ENCODE measurements at regions not wholly inside any gene's neighbourhood (a gene's known extent, or its start where the extent isn't known, plus 50 kb on each side); places are given as distances from the start of the nearest gene placed in this dataset.

DNA sequence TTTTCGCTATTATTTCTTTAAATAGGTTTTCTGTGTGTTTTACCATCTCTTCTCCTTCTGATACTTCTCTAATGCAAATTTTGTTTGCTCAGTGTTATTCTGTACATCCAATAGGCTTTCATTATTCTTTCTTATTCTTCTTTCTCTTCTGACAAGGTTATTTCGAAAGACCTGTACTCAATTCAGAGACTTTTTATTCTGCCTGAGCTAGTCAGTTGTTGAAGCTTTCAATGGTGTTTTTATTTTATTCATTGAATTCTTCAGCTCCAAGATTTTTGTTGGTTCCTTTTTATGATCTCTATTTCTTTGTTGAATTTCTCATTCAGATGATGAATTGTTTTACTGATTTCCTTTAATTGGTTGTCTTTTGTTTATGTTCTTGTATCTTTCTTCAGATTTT lies 706.2 kb downstream of the NR2F1-AS1 start:
- Histone ChIP-seq H4K20me1 (ENCODE audit: insufficient read depth, low read length) (no peaks in the 10 kb centered on the region), H2AFZ (ENCODE audit: low read length) (no peak overlapping the region), H3K4me1 (ENCODE audit: insufficient read depth, low read length, poor library complexity, severe bottlenecking) (no peaks in the 10 kb centered on the region), H3K4me3 (ENCODE audit: low read depth, low read length, poor library complexity, severe bottlenecking) (no peak overlapping the region), H3K79me2 (ENCODE audit: insufficient read depth, low read depth, low read length) (no peaks in the 10 kb centered on the region), H3K27ac (ENCODE audit: low read depth, low read length, poor library complexity, severe bottlenecking) (no peak overlapping the region), H3K4me2 (ENCODE audit: low read length) (no peak overlapping the region), H3K36me3 (ENCODE audit: insufficient read depth, low read length) (no peaks in the 10 kb centered on the region), H3K9me2 (ENCODE audit: insufficient read depth, low read length) (no peaks in the 10 kb centered on the region), H3K9me3 (ENCODE audit: low read length) (0 out of 2 replicates have a peak, but pooled peaks cover 6% of the 10 kb centered on the region)
- intact Hi-C loops (cut with micrococcal nuclease; ENCODE audit: unreplicated experiment) = no loop called here
- no peak for DNase-seq (ENCODE audit: low spot score)
- no TSS peak for BruUV-seq (replicated peaks)
- POLR2A ChIA-PET = interaction anchor here (0.6 to 1.3 kb wide), 2 partner anchors 60 to 1958 kb away, joined by 3 read pairs; no protein-coding TSS in a partner anchor
- TF ChIP-seq, protein P1, sequence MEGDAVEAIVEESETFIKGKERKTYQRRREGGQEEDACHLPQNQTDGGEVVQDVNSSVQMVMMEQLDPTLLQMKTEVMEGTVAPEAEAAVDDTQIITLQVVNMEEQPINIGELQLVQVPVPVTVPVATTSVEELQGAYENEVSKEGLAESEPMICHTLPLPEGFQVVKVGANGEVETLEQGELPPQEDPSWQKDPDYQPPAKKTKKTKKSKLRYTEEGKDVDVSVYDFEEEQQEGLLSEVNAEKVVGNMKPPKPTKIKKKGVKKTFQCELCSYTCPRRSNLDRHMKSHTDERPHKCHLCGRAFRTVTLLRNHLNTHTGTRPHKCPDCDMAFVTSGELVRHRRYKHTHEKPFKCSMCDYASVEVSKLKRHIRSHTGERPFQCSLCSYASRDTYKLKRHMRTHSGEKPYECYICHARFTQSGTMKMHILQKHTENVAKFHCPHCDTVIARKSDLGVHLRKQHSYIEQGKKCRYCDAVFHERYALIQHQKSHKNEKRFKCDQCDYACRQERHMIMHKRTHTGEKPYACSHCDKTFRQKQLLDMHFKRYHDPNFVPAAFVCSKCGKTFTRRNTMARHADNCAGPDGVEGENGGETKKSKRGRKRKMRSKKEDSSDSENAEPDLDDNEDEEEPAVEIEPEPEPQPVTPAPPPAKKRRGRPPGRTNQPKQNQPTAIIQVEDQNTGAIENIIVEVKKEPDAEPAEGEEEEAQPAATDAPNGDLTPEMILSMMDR (conservative IDR thresholded peaks at IDR 0.05; ENCODE audit: low read length) = no peak
- TF ChIP-seq EZH2phosphoT487 (IDR thresholded peaks at IDR 0.05; ENCODE audit: borderline replicate concordance, low read depth, low read length) = no peak
- CTCF ChIA-PET (ENCODE audit: unreplicated experiment) = no interaction called here

DNA sequence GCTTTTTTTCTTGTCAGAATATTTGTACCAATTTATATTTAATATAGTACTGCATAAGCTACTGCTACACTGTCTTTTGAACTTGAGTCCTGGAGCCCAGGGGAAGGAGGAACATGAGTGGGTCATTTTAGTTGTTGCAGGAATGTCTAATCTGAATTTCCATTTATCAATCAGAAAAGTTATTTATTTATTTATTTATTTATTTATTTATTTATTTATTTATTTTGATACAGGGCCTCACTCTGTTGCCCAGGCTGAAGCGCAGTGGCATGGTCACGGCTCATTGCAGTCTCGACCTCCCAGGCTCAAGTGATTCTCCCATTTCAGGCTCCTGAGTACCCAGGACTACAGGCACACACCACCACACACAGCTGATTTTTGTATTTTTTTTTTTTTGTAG lies 712.6 kb downstream of the NR2F1-AS1 start:
- H3K4me2 ChIP-seq (ENCODE audit: low read length) = no peak overlapping the region
- no peaks in the 10 kb centered on the region for H3K4me1 ChIP-seq (ENCODE audit: insufficient read depth, low read length, poor library complexity, severe bottlenecking)
- no peak overlapping the region for H3K4me3 ChIP-seq (ENCODE audit: low read depth, low read length, poor library complexity, severe bottlenecking)
- TF ChIP-seq, protein P1 (conservative IDR thresholded peaks at IDR 0.05; ENCODE audit: low read length) = no peak
- H4K20me1 ChIP-seq (ENCODE audit: insufficient read depth, low read length) = no peaks in the 10 kb centered on the region
- H2AFZ ChIP-seq (ENCODE audit: low read length) = no peak overlapping the region
- no peaks in the 10 kb centered on the region for H3K36me3 ChIP-seq (ENCODE audit: insufficient read depth, low read length)
- no peaks in the 10 kb centered on the region for H3K79me2 ChIP-seq (ENCODE audit: insufficient read depth, low read depth, low read length)
- BruUV-seq (replicated peaks) = no TSS peak
- H3K9me2 ChIP-seq (ENCODE audit: insufficient read depth, low read length) = no peaks in the 10 kb centered on the region
- no peaks in the 10 kb centered on the region for H3K9me3 ChIP-seq (ENCODE audit: low read length)
- no peak for DNase-seq (ENCODE audit: low spot score)
- no peak overlapping the region for H3K27ac ChIP-seq (ENCODE audit: low read depth, low read length, poor library complexity, severe bottlenecking)
- ChIA-PET POLR2A (no interaction called here), CTCF (ENCODE audit: unreplicated experiment) (no interaction called here)
- intact Hi-C loops (cut with micrococcal nuclease; ENCODE audit: unreplicated experiment) = no loop called here

DNA sequence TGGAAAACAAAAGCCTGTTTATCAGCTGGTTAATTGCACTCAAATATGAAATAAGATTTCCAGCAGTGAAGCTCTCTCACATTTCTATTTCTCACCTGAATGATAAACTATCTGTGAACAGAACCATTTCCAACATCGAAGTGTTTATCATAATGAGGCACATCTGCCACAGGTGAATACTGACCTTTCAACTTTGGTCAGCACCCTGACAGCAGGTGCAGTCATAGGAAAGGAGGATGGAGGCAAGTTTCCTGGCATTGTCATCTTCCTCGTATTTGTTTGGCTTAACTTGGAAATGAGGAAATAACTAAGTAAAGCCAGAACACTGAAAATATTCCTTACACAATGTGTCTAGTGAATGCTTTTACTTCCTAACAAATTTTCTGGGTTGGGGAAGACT lies 716.4 kb downstream of the NR2F1-AS1 start:
- Histone ChIP-seq H4K20me1 (ENCODE audit: insufficient read depth, low read length) (no peaks in the 10 kb centered on the region), H3K36me3 (ENCODE audit: insufficient read depth, low read length) (no peaks in the 10 kb centered on the region), H3K79me2 (ENCODE audit: insufficient read depth, low read depth, low read length) (no peaks in the 10 kb centered on the region), H2AFZ (ENCODE audit: low read length) (no peak overlapping the region), H3K9me2 (ENCODE audit: insufficient read depth, low read length) (no peaks in the 10 kb centered on the region), H3K4me2 (ENCODE audit: low read length) (no peak overlapping the region), H3K27ac (ENCODE audit: low read depth, low read length, poor library complexity, severe bottlenecking) (no peak overlapping the region), H3K4me1 (ENCODE audit: insufficient read depth, low read length, poor library complexity, severe bottlenecking) (no peaks in the 10 kb centered on the region), H3K4me3 (ENCODE audit: low read depth, low read length, poor library complexity, severe bottlenecking) (no peak overlapping the region), H3K9me3 (ENCODE audit: low read length) (no peaks in the 10 kb centered on the region)
- TF ChIP-seq, protein P1 (conservative IDR thresholded peaks at IDR 0.05; ENCODE audit: low read length) = no peak
- no peak for TF ChIP-seq EZH2phosphoT487 (IDR thresholded peaks at IDR 0.05; ENCODE audit: borderline replicate concordance, low read depth, low read length)
- ChIA-PET CTCF (ENCODE audit: unreplicated experiment) (no interaction called here), POLR2A (no interaction called here)
- no peak for DNase-seq (ENCODE audit: low spot score)
- intact Hi-C loops (cut with micrococcal nuclease; ENCODE audit: unreplicated experiment) = no loop called here
- BruUV-seq (replicated peaks) = no TSS peak

Measured in OCI-LY7 (cell line).